ENCODE measurements at regions not wholly inside any gene's neighbourhood (a gene's known extent, or its start where the extent isn't known, plus 50 kb on each side); places are given as distances from the start of the nearest gene placed in this dataset.

GRCh38 chr2:67281101-67281500, 116.0 kb upstream of the ETAA1 start:
- no peak for TF ChIP-seq CTCF (IDR thresholded peaks at IDR 0.05; ENCODE audit: low read depth, low read length)
- no peak overlapping the region for H3K4me3 ChIP-seq (replicated peaks in 1 of 2; ENCODE audit: low read depth in 2 of 2, low read length in 2 of 2)
- no peak for DNase-seq (ENCODE audit: low read depth in 2 of 2)

- no peak for TF ChIP-seq CTCF (IDR thresholded peaks at IDR 0.05; ENCODE audit: low read depth, low read length)
Observed at GRCh38 chr2:67283641-67284040, 113.5 kb upstream of the ETAA1 start.

GRCh38 chr2:67286981-67287759, 110.0 kb upstream of the ETAA1 start:
- DNase-seq (ENCODE audit: low read depth in 2 of 2): no peak
- TF ChIP-seq CTCF (IDR thresholded peaks at IDR 0.05; ENCODE audit: low read depth, low read length): no peak
- H3K4me3 ChIP-seq (replicated peaks in 1 of 2; ENCODE audit: low read depth in 2 of 2, low read length in 2 of 2): no peak overlapping the region

More at GRCh38 chr2:67283641-67284040, 113.5 kb upstream of the ETAA1 start:
- DNase-seq (ENCODE audit: low read depth in 2 of 2): no peak
- H3K4me3 ChIP-seq (replicated peaks in 1 of 2; ENCODE audit: low read depth in 2 of 2, low read length in 2 of 2): no peak overlapping the region

- TF ChIP-seq CTCF (IDR thresholded peaks at IDR 0.05; ENCODE audit: low read depth, low read length): no peak
- no peak overlapping the region for H3K4me3 ChIP-seq (replicated peaks in 1 of 2; ENCODE audit: low read depth in 2 of 2, low read length in 2 of 2)
- DNase-seq (ENCODE audit: low read depth in 2 of 2): no peak
Observed at GRCh38 chr2:67289271-67289670, 107.9 kb upstream of the ETAA1 start.

- TF ChIP-seq CTCF (IDR thresholded peaks at IDR 0.05; ENCODE audit: low read depth, low read length): no peak
Observed at GRCh38 chr2:67289921-67290371, 107.2 kb upstream of the ETAA1 start.

GRCh38 chr2:67290451-67291290, 106.5 kb upstream of the ETAA1 start:
- no peak overlapping the region for H3K4me3 ChIP-seq (replicated peaks in 1 of 2; ENCODE audit: low read depth in 2 of 2, low read length in 2 of 2)
- DNase-seq (ENCODE audit: low read depth in 2 of 2): peak; percentile 70 to 86
- no peak for TF ChIP-seq CTCF (IDR thresholded peaks at IDR 0.05; ENCODE audit: low read depth, low read length)

More at GRCh38 chr2:67289921-67290371, 107.2 kb upstream of the ETAA1 start:
- DNase-seq (ENCODE audit: low read depth in 2 of 2): peak; percentile 31 to 90
- no peak overlapping the region for H3K4me3 ChIP-seq (replicated peaks in 1 of 2; ENCODE audit: low read depth in 2 of 2, low read length in 2 of 2)
